ENCODE measurements at regions not wholly inside any gene's neighbourhood (a gene's known extent, or its start where the extent isn't known, plus 50 kb on each side); places are given as distances from the start of the nearest gene placed in this dataset.

GRCh38 chr2:126344493-126344892, 311.5 kb upstream of the GYPC start:
- TF ChIP-seq CTCF (IDR thresholded peaks at IDR 0.05; ENCODE audit: low read depth, low read length) = no peak
- no peak for TF ChIP-seq MAX (IDR thresholded peaks at IDR 0.05; ENCODE audit: low read depth, low read length)
- no peak for TF ChIP-seq POLR2A (IDR thresholded peaks at IDR 0.05; ENCODE audit: extremely low read depth, insufficient read length)
- no peak for TF ChIP-seq MYC (IDR thresholded peaks at IDR 0.05; ENCODE audit: low read depth, low read length)

Measured in NB4 (cell line).